Gastrocnemius medialis (tissue), 4 donors: ENCODE measurements at regions not wholly inside any gene's neighbourhood (a gene's known extent, or its start where the extent isn't known, plus 50 kb on each side); places are given as distances from the start of the nearest gene placed in this dataset.

Experiments
- ATAC-seq, 2 donors: fragments of 150-250 bp; one replicate each; pipeline ENCODE4 v1.9.1; 2016
- DNase-seq, 2 donors: peaks; one replicate each; pipeline ENCODE4 v3.0.0-alpha.2; 2019
- H3K27ac ChIP-seq, 4 donors: fragments of 200-600 bp; sonication (generic); 1 replicate in 1 of 4; 2 replicates in 3 of 4; pipeline ENCODE4 v1.5.1; 2016 to 2018; ENCODE audit warnings: mild to moderate bottlenecking in 2 of 4, moderate library complexity in 1 of 4
- H3K27me3 ChIP-seq, 3 donors: fragments of 200-600 bp; sonication (generic) in 2 of 3; 1 replicate in 1 of 3; 2 replicates in 2 of 3; pipeline versions ENCODE4 v1.5.1 to v1.6.0; 2016 to 2019; ENCODE audit warnings: mild to moderate bottlenecking in 1 of 3, moderate library complexity in 1 of 3
- H3K36me3 ChIP-seq, 2 donors: fragments of 200-600 bp; sonication (generic) in 1 of 2; one replicate each; pipeline ENCODE4 v1.5.1; 2017 to 2018
- H3K4me1 ChIP-seq, 2 donors: fragments of 200-600 bp; sonication (generic) in 1 of 2; one replicate each; pipeline ENCODE4 v1.5.1; 2016 to 2017; ENCODE audit warnings: mild to moderate bottlenecking in 2 of 2
- H3K4me3 ChIP-seq, 4 donors: fragments of 200-600 bp; sonication (generic) in 3 of 4; 1 replicate in 1 of 4; 2 replicates in 3 of 4; pipeline ENCODE4 v1.5.1; 2016 to 2019; ENCODE audit warnings: mild to moderate bottlenecking in 2 of 4
- H3K9me3 ChIP-seq, 3 donors: fragments of 200-600 bp; sonication (generic) in 2 of 3; 1 replicate in 1 of 3; 2 replicates in 2 of 3; pipeline ENCODE4 v1.5.1; 2016 to 2019
- POLR2A ChIP-seq, 2 donors: fragments of 450-650 bp; IDR thresholded peaks; one replicate each; pipeline ENCODE4 v1.6.1; 2017; ENCODE audit warnings: antibody characterized with exemption in 2 of 2, mild to moderate bottlenecking in 2 of 2, moderate library complexity in 2 of 2
- in situ Hi-C, 4 donors: fragments of 200-750 bp; cut with MboI; loops; one replicate each; pipeline versions ENCODE4 v1.15.0 to v1.8.0; 2017; ENCODE audit warnings: low sequenced_read_pairs in 4 of 4
- intact Hi-C: fragments of 100-400 bp; cut with DNase I; formaldehyde crosslinking; loops from one replicate; pipeline ENCODE4 v1.15.1; 2023; ENCODE audit warnings: low total_unique reads
- TF ChIP-seq, protein P1 (sequence below), 5 experiments: fragments of 450-650 bp in 3 of 5; fragments of 200-600 bp in 2 of 5; sonication (generic) in 2 of 5; IDR thresholded peaks in 4 of 5; conservative IDR thresholded peaks in 1 of 5; 1 replicate in 4 of 5; 2 replicates in 1 of 5; pipeline ENCODE4 v1.5.1; 2016 to 2019; ENCODE audit warnings: antibody characterized with exemption in 5 of 5, mild to moderate bottlenecking in 3 of 5, moderate library complexity in 3 of 5

GRCh38 chr2:216775043-216775453, 79.7 kb upstream of the IGFBP5 start:
- Histone ChIP-seq H3K27me3 (no peaks in the 10 kb centered on the region), H3K4me1 (peaks cover 35 to 37% of the 10 kb centered on the region in 2 donors), H3K27ac (peak overlapping the region; percentile 94 to 98 (median 96)), H3K36me3 (no peaks in the 10 kb centered on the region), H3K4me3 (no peak overlapping the region), H3K9me3 (no peaks in the 10 kb centered on the region)
- TF ChIP-seq, protein P1, sequence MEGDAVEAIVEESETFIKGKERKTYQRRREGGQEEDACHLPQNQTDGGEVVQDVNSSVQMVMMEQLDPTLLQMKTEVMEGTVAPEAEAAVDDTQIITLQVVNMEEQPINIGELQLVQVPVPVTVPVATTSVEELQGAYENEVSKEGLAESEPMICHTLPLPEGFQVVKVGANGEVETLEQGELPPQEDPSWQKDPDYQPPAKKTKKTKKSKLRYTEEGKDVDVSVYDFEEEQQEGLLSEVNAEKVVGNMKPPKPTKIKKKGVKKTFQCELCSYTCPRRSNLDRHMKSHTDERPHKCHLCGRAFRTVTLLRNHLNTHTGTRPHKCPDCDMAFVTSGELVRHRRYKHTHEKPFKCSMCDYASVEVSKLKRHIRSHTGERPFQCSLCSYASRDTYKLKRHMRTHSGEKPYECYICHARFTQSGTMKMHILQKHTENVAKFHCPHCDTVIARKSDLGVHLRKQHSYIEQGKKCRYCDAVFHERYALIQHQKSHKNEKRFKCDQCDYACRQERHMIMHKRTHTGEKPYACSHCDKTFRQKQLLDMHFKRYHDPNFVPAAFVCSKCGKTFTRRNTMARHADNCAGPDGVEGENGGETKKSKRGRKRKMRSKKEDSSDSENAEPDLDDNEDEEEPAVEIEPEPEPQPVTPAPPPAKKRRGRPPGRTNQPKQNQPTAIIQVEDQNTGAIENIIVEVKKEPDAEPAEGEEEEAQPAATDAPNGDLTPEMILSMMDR (IDR thresholded peaks at IDR 0.05 in 4 of 5, conservative IDR thresholded peaks at IDR 0.05 in 1 of 5), result peak in 2 of 5 experiments; percentile 21 to 23
- peak in 1 of 2 donors; percentile 10 for TF ChIP-seq POLR2A (IDR thresholded peaks at IDR 0.05)
- DNase-seq (peak; percentile 93 to 97), ATAC-seq (peak; percentile 88 to 93)
- in situ Hi-C loops, result no loop called here
- intact Hi-C loops, result loop anchor here (1.0 to 2.0 kb wide), 3 partner anchors 25 to 112 kb away; no protein-coding TSS in a partner anchor

DNA sequence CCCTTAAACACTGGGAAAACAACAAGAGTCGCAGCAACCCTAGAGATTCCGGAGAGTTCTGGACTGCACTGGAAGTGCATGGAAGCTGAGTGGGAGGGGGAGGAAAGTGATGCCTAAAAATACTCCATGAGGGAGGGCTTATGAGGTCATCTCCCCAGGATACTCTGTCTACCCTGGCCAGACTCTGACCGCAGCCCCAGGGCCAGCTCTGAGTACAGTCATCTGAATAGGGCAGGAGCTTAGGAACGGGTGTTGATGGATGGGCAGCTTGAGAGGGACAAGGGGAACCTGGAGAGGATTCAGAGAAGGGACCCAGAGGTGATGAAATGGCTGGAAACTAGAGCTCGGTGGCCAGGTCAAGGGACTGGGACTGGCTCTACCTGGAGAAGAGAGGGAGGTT, 79.3 kb upstream of the IGFBP5 start:
- peak overlapping the region in 2 of 4 donors; percentile 11 to 24 for H3K4me3 ChIP-seq
- intact Hi-C loops (loop anchor here (1.0 to 2.0 kb wide), 3 partner anchors 26 to 112 kb away; no protein-coding TSS in a partner anchor), in situ Hi-C loops (no loop called here)

GRCh38 chr2:216774180-216774579, 78.8 kb upstream of the IGFBP5 start:
- no peaks in the 10 kb centered on the region for H3K36me3 ChIP-seq
- in situ Hi-C loops, result no loop called here
- TF ChIP-seq POLR2A (IDR thresholded peaks at IDR 0.05), result no peak
- TF ChIP-seq, protein P1 (IDR thresholded peaks at IDR 0.05 in 4 of 5, conservative IDR thresholded peaks at IDR 0.05 in 1 of 5), result no peak
- peak overlapping the region; percentile 94 to 98 (median 96) for H3K27ac ChIP-seq
- ATAC-seq (peak in 1 of 2 donors; percentile 5), DNase-seq (no peak)
- no peaks in the 10 kb centered on the region for H3K27me3 ChIP-seq
- intact Hi-C loops, result loop anchor here (2.0 kb wide), 2 partner anchors 75 to 113 kb away; no protein-coding TSS in a partner anchor
- H3K4me1 ChIP-seq, result peaks cover 35 to 37% of the 10 kb centered on the region in 2 donors
- H3K9me3 ChIP-seq, result no peaks in the 10 kb centered on the region
- H3K4me3 ChIP-seq, result peak overlapping the region in 2 of 4 donors; percentile 11 to 24

More for the DNA sequence above, 79.3 kb upstream of the IGFBP5 start:
- Histone ChIP-seq H3K9me3 (no peaks in the 10 kb centered on the region), H3K27me3 (no peaks in the 10 kb centered on the region), H3K27ac (peak overlapping the region; percentile 94 to 98 (median 96)), H3K4me1 (peaks cover 35 to 37% of the 10 kb centered on the region in 2 donors), H3K36me3 (no peaks in the 10 kb centered on the region)
- ATAC-seq (peak; percentile 80 to 85), DNase-seq (peak; percentile 91 to 97)
- TF ChIP-seq, protein P1 (IDR thresholded peaks at IDR 0.05 in 4 of 5, conservative IDR thresholded peaks at IDR 0.05 in 1 of 5), result no peak
- TF ChIP-seq POLR2A (IDR thresholded peaks at IDR 0.05), result peak; percentile 53 to 63

GRCh38 chr2:216773072-216773471, 77.7 kb upstream of the IGFBP5 start:
- Histone ChIP-seq H3K4me1 (peaks cover 35 to 37% of the 10 kb centered on the region in 2 donors), H3K4me3 (no peak overlapping the region), H3K36me3 (no peaks in the 10 kb centered on the region), H3K27ac (peak overlapping the region; percentile 94 to 98 (median 96)), H3K9me3 (no peaks in the 10 kb centered on the region), H3K27me3 (no peaks in the 10 kb centered on the region)
- DNase-seq, result peak; percentile 70 to 89
- intact Hi-C loops (no loop called here), in situ Hi-C loops (no loop called here)
- TF ChIP-seq POLR2A (IDR thresholded peaks at IDR 0.05), result no peak
- TF ChIP-seq, protein P1 (IDR thresholded peaks at IDR 0.05 in 4 of 5, conservative IDR thresholded peaks at IDR 0.05 in 1 of 5), result no peak
- ATAC-seq, result peak in 1 of 2 donors; percentile 19
